ENCODE measurements at regions not wholly inside any gene's neighbourhood (a gene's known extent, or its start where the extent isn't known, plus 50 kb on each side); places are given as distances from the start of the nearest gene placed in this dataset.

DNA sequence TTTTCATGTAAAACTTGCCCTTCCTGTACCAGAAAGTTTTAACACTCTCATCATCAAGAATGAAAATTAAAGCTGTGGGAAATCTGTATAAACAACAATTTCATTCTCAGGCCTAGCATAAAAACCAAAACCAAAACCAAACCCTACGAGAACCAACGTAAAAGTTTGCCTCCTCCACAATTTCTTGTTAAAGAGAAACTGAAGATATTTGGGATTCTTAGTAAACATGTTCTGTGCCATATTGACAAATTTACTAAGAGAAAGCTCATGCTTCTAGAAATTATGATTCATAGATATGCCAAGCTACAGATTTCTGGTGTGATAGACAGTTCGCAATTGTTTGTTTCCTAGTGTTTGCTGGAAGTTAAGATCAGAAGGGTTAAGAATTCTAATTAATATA is 801.0 kb upstream of the NUDT12 start:
- no peaks in the 10 kb centered on the region for H3K36me3 Mint-ChIP-seq (ENCODE audit: low read depth, unreplicated experiment)
- Histone ChIP-seq H3K27me3 (ENCODE audit: insufficient read depth, low read length) (no peaks in the 10 kb centered on the region), H3K79me2 (ENCODE audit: insufficient read depth, low read length) (no peaks in the 10 kb centered on the region), H4K20me1 (ENCODE audit: insufficient read depth, low read length) (no peaks in the 10 kb centered on the region), H3K36me3 (ENCODE audit: insufficient read depth, low read length) (no peaks in the 10 kb centered on the region), H3K4me2 (ENCODE audit: low read length) (no peak overlapping the region), H3K4me1 (ENCODE audit: insufficient read depth, low read length) (no peaks in the 10 kb centered on the region), H3K4me3 (ENCODE audit: insufficient read depth, low read depth, low read length) (no peak overlapping the region), H2AFZ (ENCODE audit: low read depth, low read length) (no peak overlapping the region), H3K9me3 (ENCODE audit: insufficient read depth, low read depth, low read length) (no peaks in the 10 kb centered on the region), H3K9ac (ENCODE audit: low read length) (no peak overlapping the region), H3K27ac (ENCODE audit: low read depth, low read length) (no peak overlapping the region)
- TF ChIP-seq, protein P1, sequence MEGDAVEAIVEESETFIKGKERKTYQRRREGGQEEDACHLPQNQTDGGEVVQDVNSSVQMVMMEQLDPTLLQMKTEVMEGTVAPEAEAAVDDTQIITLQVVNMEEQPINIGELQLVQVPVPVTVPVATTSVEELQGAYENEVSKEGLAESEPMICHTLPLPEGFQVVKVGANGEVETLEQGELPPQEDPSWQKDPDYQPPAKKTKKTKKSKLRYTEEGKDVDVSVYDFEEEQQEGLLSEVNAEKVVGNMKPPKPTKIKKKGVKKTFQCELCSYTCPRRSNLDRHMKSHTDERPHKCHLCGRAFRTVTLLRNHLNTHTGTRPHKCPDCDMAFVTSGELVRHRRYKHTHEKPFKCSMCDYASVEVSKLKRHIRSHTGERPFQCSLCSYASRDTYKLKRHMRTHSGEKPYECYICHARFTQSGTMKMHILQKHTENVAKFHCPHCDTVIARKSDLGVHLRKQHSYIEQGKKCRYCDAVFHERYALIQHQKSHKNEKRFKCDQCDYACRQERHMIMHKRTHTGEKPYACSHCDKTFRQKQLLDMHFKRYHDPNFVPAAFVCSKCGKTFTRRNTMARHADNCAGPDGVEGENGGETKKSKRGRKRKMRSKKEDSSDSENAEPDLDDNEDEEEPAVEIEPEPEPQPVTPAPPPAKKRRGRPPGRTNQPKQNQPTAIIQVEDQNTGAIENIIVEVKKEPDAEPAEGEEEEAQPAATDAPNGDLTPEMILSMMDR (IDR thresholded peaks at IDR 0.05; ENCODE audit: insufficient read depth, low read depth, low read length), result no peak
- no peak for TF ChIP-seq EZH2 (IDR thresholded peaks at IDR 0.05; ENCODE audit: insufficient read depth, low read length)
- H3K27me3 Mint-ChIP-seq (ENCODE audit: low read depth, unreplicated experiment), result no peaks in the 10 kb centered on the region
- no peaks in the 10 kb centered on the region for H3K4me1 Mint-ChIP-seq (ENCODE audit: low read depth, unreplicated experiment)
- H3K9me3 Mint-ChIP-seq (ENCODE audit: unreplicated experiment), result no peaks in the 10 kb centered on the region
- FAIRE-seq (no peak), DNase-seq (ENCODE audit: low read depth) (no peak)
- no peak overlapping the region for H3K27ac Mint-ChIP-seq (ENCODE audit: unreplicated experiment)
- H3K4me3 Mint-ChIP-seq (ENCODE audit: unreplicated experiment), result no peak overlapping the region

DNA sequence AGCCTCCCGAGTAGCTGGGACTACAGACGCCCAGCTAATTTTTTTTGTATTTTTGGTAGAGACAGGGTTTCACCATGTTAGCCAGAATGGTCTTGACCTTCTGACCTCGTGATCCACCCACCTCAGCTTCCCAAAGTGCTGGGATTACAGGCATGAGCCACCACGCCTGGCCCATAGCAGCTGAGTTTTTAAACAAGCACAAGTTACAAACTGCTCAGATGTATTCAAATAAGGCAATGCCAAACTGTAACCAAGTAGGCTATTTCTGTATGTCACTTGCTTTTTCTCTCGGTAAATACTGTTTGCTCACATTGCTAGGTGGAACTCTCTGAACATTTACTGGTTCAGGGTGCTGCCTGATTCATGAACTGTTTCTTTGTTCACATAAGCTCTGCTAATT is 799.3 kb upstream of the NUDT12 start:
- no peaks in the 10 kb centered on the region for H4K20me1 ChIP-seq (ENCODE audit: insufficient read depth, low read length)
- Mint-ChIP-seq H3K36me3 (ENCODE audit: low read depth, unreplicated experiment) (no peaks in the 10 kb centered on the region), H3K27me3 (ENCODE audit: low read depth, unreplicated experiment) (no peaks in the 10 kb centered on the region), H3K9me3 (ENCODE audit: unreplicated experiment) (no peaks in the 10 kb centered on the region), H3K27ac (ENCODE audit: unreplicated experiment) (peak overlapping the region; percentile 53), H3K4me3 (ENCODE audit: unreplicated experiment) (no peak overlapping the region), H3K4me1 (ENCODE audit: low read depth, unreplicated experiment) (no peaks in the 10 kb centered on the region)
- H2AFZ ChIP-seq (ENCODE audit: low read depth, low read length), result no peak overlapping the region
- no peaks in the 10 kb centered on the region for H3K79me2 ChIP-seq (ENCODE audit: insufficient read depth, low read length)
- no peak overlapping the region for H3K4me2 ChIP-seq (ENCODE audit: low read length)
- no peaks in the 10 kb centered on the region for H3K36me3 ChIP-seq (ENCODE audit: insufficient read depth, low read length)
- H3K4me3 ChIP-seq (ENCODE audit: insufficient read depth, low read depth, low read length), result no peak overlapping the region
- no peak overlapping the region for H3K27ac ChIP-seq (ENCODE audit: low read depth, low read length)
- FAIRE-seq, result no peak
- no peaks in the 10 kb centered on the region for H3K4me1 ChIP-seq (ENCODE audit: insufficient read depth, low read length)
- no peak for DNase-seq (ENCODE audit: low read depth)
- TF ChIP-seq EZH2 (IDR thresholded peaks at IDR 0.05; ENCODE audit: insufficient read depth, low read length), result no peak
- TF ChIP-seq, protein P1 (IDR thresholded peaks at IDR 0.05; ENCODE audit: insufficient read depth, low read depth, low read length), result no peak
- H3K9me3 ChIP-seq (ENCODE audit: insufficient read depth, low read depth, low read length), result no peaks in the 10 kb centered on the region
- no peaks in the 10 kb centered on the region for H3K27me3 ChIP-seq (ENCODE audit: insufficient read depth, low read length)
- no peak overlapping the region for H3K9ac ChIP-seq (ENCODE audit: low read length)

DNA sequence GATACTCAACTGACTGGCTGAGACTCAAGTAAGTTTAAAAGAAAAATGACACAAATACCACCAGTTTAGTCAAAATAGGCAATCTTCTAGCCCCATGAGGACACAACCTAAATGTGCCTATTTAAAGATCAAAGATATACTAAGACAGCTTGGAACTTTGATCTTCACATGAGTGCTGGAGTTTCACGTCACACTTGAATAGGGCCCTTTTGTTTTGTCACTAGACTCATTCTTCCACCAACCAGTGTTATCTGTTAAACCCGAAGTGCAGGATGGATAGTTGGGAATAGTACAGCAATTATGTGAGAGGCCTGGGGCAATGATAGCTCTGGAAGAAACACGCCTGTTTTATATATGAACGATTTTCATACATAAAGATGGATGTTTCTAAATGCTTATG is 792.8 kb upstream of the NUDT12 start:
- no peak overlapping the region for H3K4me3 Mint-ChIP-seq (ENCODE audit: unreplicated experiment)
- FAIRE-seq (no peak), DNase-seq (ENCODE audit: low read depth) (no peak)
- no peaks in the 10 kb centered on the region for H4K20me1 ChIP-seq (ENCODE audit: insufficient read depth, low read length)
- no peaks in the 10 kb centered on the region for H3K9me3 ChIP-seq (ENCODE audit: insufficient read depth, low read depth, low read length)
- H3K9ac ChIP-seq (ENCODE audit: low read length), result no peak overlapping the region
- H3K36me3 Mint-ChIP-seq (ENCODE audit: low read depth, unreplicated experiment), result no peaks in the 10 kb centered on the region
- no peak overlapping the region for H3K4me2 ChIP-seq (ENCODE audit: low read length)
- peaks cover under 1% of the 10 kb centered on the region for H3K9me3 Mint-ChIP-seq (ENCODE audit: unreplicated experiment)
- H3K27ac Mint-ChIP-seq (ENCODE audit: unreplicated experiment), result no peak overlapping the region
- H3K27ac ChIP-seq (ENCODE audit: low read depth, low read length), result no peak overlapping the region
- no peaks in the 10 kb centered on the region for H3K27me3 ChIP-seq (ENCODE audit: insufficient read depth, low read length)
- H3K4me3 ChIP-seq (ENCODE audit: insufficient read depth, low read depth, low read length), result no peak overlapping the region
- H3K4me1 Mint-ChIP-seq (ENCODE audit: low read depth, unreplicated experiment), result no peaks in the 10 kb centered on the region
- no peaks in the 10 kb centered on the region for H3K27me3 Mint-ChIP-seq (ENCODE audit: low read depth, unreplicated experiment)
- no peak for TF ChIP-seq EZH2 (IDR thresholded peaks at IDR 0.05; ENCODE audit: insufficient read depth, low read length)
- TF ChIP-seq, protein P1 (IDR thresholded peaks at IDR 0.05; ENCODE audit: insufficient read depth, low read depth, low read length), result no peak
- no peaks in the 10 kb centered on the region for H3K79me2 ChIP-seq (ENCODE audit: insufficient read depth, low read length)
- H2AFZ ChIP-seq (ENCODE audit: low read depth, low read length), result no peak overlapping the region
- H3K4me1 ChIP-seq (ENCODE audit: insufficient read depth, low read length), result no peaks in the 10 kb centered on the region
- no peaks in the 10 kb centered on the region for H3K36me3 ChIP-seq (ENCODE audit: insufficient read depth, low read length)

Data from astrocyte (in vitro differentiated cells and primary cell).